ENCODE measurements at regions not wholly inside any gene's neighbourhood (a gene's known extent, or its start where the extent isn't known, plus 50 kb on each side); places are given as distances from the start of the nearest gene placed in this dataset.

GRCh38 chr15:29880886-29881285, 58.6 kb upstream of the TJP1 start:
- no peaks in the 10 kb centered on the region for H3K9me3 ChIP-seq (ENCODE audit: control insufficient read depth in 1 of 2, low read length in 2 of 2)
- H3K4me3 ChIP-seq (ENCODE audit: low read depth in 1 of 2, low read length in 2 of 2): no peak overlapping the region
- no peaks in the 10 kb centered on the region for H3K27me3 ChIP-seq (ENCODE audit: control insufficient read depth in 1 of 2, insufficient read depth in 2 of 2, low read length in 2 of 2)
- H3K36me3 ChIP-seq (ENCODE audit: control insufficient read depth in 1 of 2, insufficient read depth in 2 of 2, low read length in 2 of 2): no peaks in the 10 kb centered on the region
- no peak overlapping the region for H3K9ac ChIP-seq (ENCODE audit: low read depth in 1 of 2, low read length in 2 of 2)
- H3K4me1 ChIP-seq (ENCODE audit: control insufficient read depth in 1 of 2, insufficient read depth in 2 of 2, low read length in 2 of 2): no peaks in the 10 kb centered on the region
- H3K27ac ChIP-seq (ENCODE audit: low read depth, low read length): no peak overlapping the region

GRCh38 chr15:29880341-29880740, 58.1 kb upstream of the TJP1 start:
- H3K4me1 ChIP-seq (ENCODE audit: control insufficient read depth in 1 of 2, insufficient read depth in 2 of 2, low read length in 2 of 2): no peaks in the 10 kb centered on the region
- H3K4me3 ChIP-seq (ENCODE audit: low read depth in 1 of 2, low read length in 2 of 2): no peak overlapping the region
- no peak overlapping the region for H3K9ac ChIP-seq (ENCODE audit: low read depth in 1 of 2, low read length in 2 of 2)
- no peaks in the 10 kb centered on the region for H3K36me3 ChIP-seq (ENCODE audit: control insufficient read depth in 1 of 2, insufficient read depth in 2 of 2, low read length in 2 of 2)
- H3K9me3 ChIP-seq (ENCODE audit: control insufficient read depth in 1 of 2, low read length in 2 of 2): no peaks in the 10 kb centered on the region
- no peak overlapping the region for H3K27ac ChIP-seq (ENCODE audit: low read depth, low read length)
- no peaks in the 10 kb centered on the region for H3K27me3 ChIP-seq (ENCODE audit: control insufficient read depth in 1 of 2, insufficient read depth in 2 of 2, low read length in 2 of 2)

GRCh38 chr15:29874977-29875376, 52.7 kb upstream of the TJP1 start:
- Histone ChIP-seq H3K9me3 (ENCODE audit: control insufficient read depth in 1 of 2, low read length in 2 of 2) (no peaks in the 10 kb centered on the region), H3K27ac (ENCODE audit: low read depth, low read length) (no peak overlapping the region), H3K36me3 (ENCODE audit: control insufficient read depth in 1 of 2, insufficient read depth in 2 of 2, low read length in 2 of 2) (no peaks in the 10 kb centered on the region), H3K27me3 (ENCODE audit: control insufficient read depth in 1 of 2, insufficient read depth in 2 of 2, low read length in 2 of 2) (no peaks in the 10 kb centered on the region), H3K4me1 (ENCODE audit: control insufficient read depth in 1 of 2, insufficient read depth in 2 of 2, low read length in 2 of 2) (no peaks in the 10 kb centered on the region), H3K9ac (ENCODE audit: low read depth in 1 of 2, low read length in 2 of 2) (no peak overlapping the region), H3K4me3 (ENCODE audit: low read depth in 1 of 2, low read length in 2 of 2) (no peak overlapping the region)

- H3K4me1 ChIP-seq (ENCODE audit: control insufficient read depth in 1 of 2, insufficient read depth in 2 of 2, low read length in 2 of 2): no peaks in the 10 kb centered on the region
- H3K27ac ChIP-seq (ENCODE audit: low read depth, low read length): no peak overlapping the region
- H3K27me3 ChIP-seq (ENCODE audit: control insufficient read depth in 1 of 2, insufficient read depth in 2 of 2, low read length in 2 of 2): no peaks in the 10 kb centered on the region
- H3K9ac ChIP-seq (ENCODE audit: low read depth in 1 of 2, low read length in 2 of 2): no peak overlapping the region
- no peaks in the 10 kb centered on the region for H3K9me3 ChIP-seq (ENCODE audit: control insufficient read depth in 1 of 2, low read length in 2 of 2)
- H3K36me3 ChIP-seq (ENCODE audit: control insufficient read depth in 1 of 2, insufficient read depth in 2 of 2, low read length in 2 of 2): no peaks in the 10 kb centered on the region
- no peak overlapping the region for H3K4me3 ChIP-seq (ENCODE audit: low read depth in 1 of 2, low read length in 2 of 2)
Measured at GRCh38 chr15:29873947-29874411, 51.7 kb upstream of the TJP1 start.

GRCh38 chr15:29873264-29873663, 51.0 kb upstream of the TJP1 start:
- Histone ChIP-seq H3K9me3 (ENCODE audit: control insufficient read depth in 1 of 2, low read length in 2 of 2) (no peaks in the 10 kb centered on the region), H3K36me3 (ENCODE audit: control insufficient read depth in 1 of 2, insufficient read depth in 2 of 2, low read length in 2 of 2) (no peaks in the 10 kb centered on the region), H3K9ac (ENCODE audit: low read depth in 1 of 2, low read length in 2 of 2) (no peak overlapping the region), H3K27ac (ENCODE audit: low read depth, low read length) (no peak overlapping the region), H3K4me3 (ENCODE audit: low read depth in 1 of 2, low read length in 2 of 2) (no peak overlapping the region), H3K4me1 (ENCODE audit: control insufficient read depth in 1 of 2, insufficient read depth in 2 of 2, low read length in 2 of 2) (no peaks in the 10 kb centered on the region), H3K27me3 (ENCODE audit: control insufficient read depth in 1 of 2, insufficient read depth in 2 of 2, low read length in 2 of 2) (no peaks in the 10 kb centered on the region)

- H3K36me3 ChIP-seq (ENCODE audit: control insufficient read depth in 1 of 2, insufficient read depth in 2 of 2, low read length in 2 of 2): no peaks in the 10 kb centered on the region
- H3K27me3 ChIP-seq (ENCODE audit: control insufficient read depth in 1 of 2, insufficient read depth in 2 of 2, low read length in 2 of 2): no peaks in the 10 kb centered on the region
- no peaks in the 10 kb centered on the region for H3K9me3 ChIP-seq (ENCODE audit: control insufficient read depth in 1 of 2, low read length in 2 of 2)
- no peak overlapping the region for H3K27ac ChIP-seq (ENCODE audit: low read depth, low read length)
- H3K9ac ChIP-seq (ENCODE audit: low read depth in 1 of 2, low read length in 2 of 2): no peak overlapping the region
- H3K4me3 ChIP-seq (ENCODE audit: low read depth in 1 of 2, low read length in 2 of 2): no peak overlapping the region
- no peaks in the 10 kb centered on the region for H3K4me1 ChIP-seq (ENCODE audit: control insufficient read depth in 1 of 2, insufficient read depth in 2 of 2, low read length in 2 of 2)
Measured at GRCh38 chr15:29872716-29873115, 50.4 kb upstream of the TJP1 start.

All from duodenal mucosa (tissue), 2 donors.